MCF 10A (cell line): ENCODE measurements at regions not wholly inside any gene's neighbourhood (a gene's known extent, or its start where the extent isn't known, plus 50 kb on each side); places are given as distances from the start of the nearest gene placed in this dataset.

Experiments used
- BruUV-seq: library from RNA; stranded (reverse); fragments of 400-500 nt; replicated peaks from 2 replicates; lab custom pipeline; 2021; lab: Mats Ljungman, UMichigan
- CTCF ChIA-PET: fragments of 300-600 bp; sonication (Branson Sonifier 250); formaldehyde crosslinking; extraction: SDS; loops from one replicate; lab custom pipeline; 2021; ENCODE audit warnings: antibody characterized with exemption, inconsistent platforms; lab: Yijun Ruan, JAX
- POLR2A ChIA-PET: fragments of 300-600, 350-650 bp; sonication (Branson Sonifier 250); formaldehyde crosslinking; extraction: SDS; loops from one replicate; lab custom pipeline; 2020; ENCODE audit warnings: antibody characterized with exemption, inconsistent platforms; lab: Yijun Ruan, JAX
- DNase-seq: peaks from one replicate; pipeline ENCODE4 v3.0.0-alpha.2; 2018; ENCODE audit not compliant: unreplicated experiment
- H3K27ac Mint-ChIP-seq: one replicate; pipeline ENCODE4 v1.8.0; 2022; ENCODE audit warnings: mild to moderate bottlenecking, low read depth, mixed read lengths; ENCODE audit not compliant: unreplicated experiment
- H3K27me3 Mint-ChIP-seq: one replicate; pipeline ENCODE4 v1.8.0; 2022; ENCODE audit warnings: mixed read lengths; ENCODE audit not compliant: insufficient read depth, unreplicated experiment
- H3K36me3 Mint-ChIP-seq: one replicate; pipeline ENCODE4 v1.8.0; 2022; ENCODE audit warnings: mild to moderate bottlenecking, moderate library complexity, mixed read lengths; ENCODE audit not compliant: insufficient read depth, unreplicated experiment
- H3K4me1 Mint-ChIP-seq: one replicate; pipeline ENCODE4 v1.8.0; 2022; ENCODE audit warnings: mixed read lengths; ENCODE audit not compliant: insufficient read depth, unreplicated experiment
- H3K4me3 Mint-ChIP-seq: one replicate; pipeline ENCODE4 v1.8.0; 2022; ENCODE audit warnings: mild to moderate bottlenecking, moderate library complexity, mixed read lengths; ENCODE audit not compliant: unreplicated experiment
- H3K9me3 Mint-ChIP-seq: one replicate; pipeline ENCODE4 v1.8.0; 2022; ENCODE audit warnings: mixed read lengths; ENCODE audit not compliant: unreplicated experiment
- intact Hi-C: fragments of 100-400 bp; cut with micrococcal nuclease; formaldehyde crosslinking; loops from 2 replicates; pipeline ENCODE4 v1.14.1; 2022
- TF ChIP-seq, protein P1 (sequence below): fragments of 200-600 bp; IDR thresholded peaks from one replicate; pipeline ENCODE4 v1.8.0; 2022; ENCODE audit warnings: antibody characterized with exemption, mild to moderate bottlenecking; ENCODE audit not compliant: unreplicated experiment

DNA sequence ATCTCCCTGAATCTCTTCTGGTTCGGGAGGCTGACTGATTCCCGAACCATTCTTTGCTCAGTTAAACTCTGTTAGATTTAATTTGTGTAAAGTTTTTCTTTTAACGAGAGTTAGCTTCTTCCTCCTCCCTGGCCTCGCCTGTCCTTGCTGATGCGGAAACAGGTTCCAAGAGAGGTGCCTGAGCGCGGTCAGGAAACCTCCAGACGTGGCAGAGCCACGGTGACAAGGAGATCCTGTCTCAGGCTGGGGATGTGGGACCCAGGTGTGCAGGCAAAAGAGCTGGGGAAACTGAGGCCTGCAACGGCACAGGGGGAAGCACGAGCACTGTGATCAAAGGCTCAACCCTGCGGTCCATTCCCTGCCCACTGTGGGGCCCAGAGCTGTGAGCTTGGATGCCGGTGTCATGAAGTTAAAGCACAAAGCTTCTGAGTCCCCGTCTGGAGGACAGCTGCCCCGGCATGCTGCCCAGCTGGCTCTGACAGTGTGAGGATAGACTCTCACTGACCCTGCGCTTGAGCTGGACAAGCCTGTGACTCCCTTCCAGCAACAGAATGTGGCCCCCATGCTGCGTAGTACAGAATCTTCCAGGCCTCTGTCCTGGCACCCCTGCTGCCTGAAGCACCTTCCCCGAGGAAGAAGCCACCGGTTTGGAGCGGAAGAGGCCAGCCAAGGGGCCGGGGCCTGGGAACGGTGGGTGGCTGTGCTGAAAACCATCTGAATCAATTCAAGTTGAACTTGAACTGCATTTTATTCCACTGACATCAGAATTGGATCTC lies 960.6 kb downstream of the BRD1 start:
- no peak for DNase-seq
- Mint-ChIP-seq H3K4me3 (no peak overlapping the region), H3K36me3 (no peaks in the 10 kb centered on the region), H3K4me1 (no peaks in the 10 kb centered on the region), H3K9me3 (peaks cover 22% of the 10 kb centered on the region), H3K27me3 (no peaks in the 10 kb centered on the region), H3K27ac (no peak overlapping the region)
- intact Hi-C loops = no loop called here
- ChIA-PET POLR2A (no interaction called here), CTCF (no interaction called here)
- no TSS peak for BruUV-seq
- TF ChIP-seq, protein P1, sequence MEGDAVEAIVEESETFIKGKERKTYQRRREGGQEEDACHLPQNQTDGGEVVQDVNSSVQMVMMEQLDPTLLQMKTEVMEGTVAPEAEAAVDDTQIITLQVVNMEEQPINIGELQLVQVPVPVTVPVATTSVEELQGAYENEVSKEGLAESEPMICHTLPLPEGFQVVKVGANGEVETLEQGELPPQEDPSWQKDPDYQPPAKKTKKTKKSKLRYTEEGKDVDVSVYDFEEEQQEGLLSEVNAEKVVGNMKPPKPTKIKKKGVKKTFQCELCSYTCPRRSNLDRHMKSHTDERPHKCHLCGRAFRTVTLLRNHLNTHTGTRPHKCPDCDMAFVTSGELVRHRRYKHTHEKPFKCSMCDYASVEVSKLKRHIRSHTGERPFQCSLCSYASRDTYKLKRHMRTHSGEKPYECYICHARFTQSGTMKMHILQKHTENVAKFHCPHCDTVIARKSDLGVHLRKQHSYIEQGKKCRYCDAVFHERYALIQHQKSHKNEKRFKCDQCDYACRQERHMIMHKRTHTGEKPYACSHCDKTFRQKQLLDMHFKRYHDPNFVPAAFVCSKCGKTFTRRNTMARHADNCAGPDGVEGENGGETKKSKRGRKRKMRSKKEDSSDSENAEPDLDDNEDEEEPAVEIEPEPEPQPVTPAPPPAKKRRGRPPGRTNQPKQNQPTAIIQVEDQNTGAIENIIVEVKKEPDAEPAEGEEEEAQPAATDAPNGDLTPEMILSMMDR = no peak

- Mint-ChIP-seq H3K4me1 (no peaks in the 10 kb centered on the region), H3K27ac (no peak overlapping the region), H3K27me3 (no peaks in the 10 kb centered on the region), H3K9me3 (peaks cover 25% of the 10 kb centered on the region), H3K4me3 (no peak overlapping the region), H3K36me3 (no peaks in the 10 kb centered on the region)
- ChIA-PET CTCF (interaction anchor here (0.7 kb wide), 1 partner anchor 12 kb away, joined by 3 read pairs; no protein-coding TSS in a partner anchor), POLR2A (no interaction called here)
- no TSS peak for BruUV-seq
- intact Hi-C loops = no loop called here
- TF ChIP-seq, protein P1 = no peak
- no peak for DNase-seq
These were observed 962.9 kb downstream of the BRD1 start for GRCh38 chr22:48864748-48865147.

DNA sequence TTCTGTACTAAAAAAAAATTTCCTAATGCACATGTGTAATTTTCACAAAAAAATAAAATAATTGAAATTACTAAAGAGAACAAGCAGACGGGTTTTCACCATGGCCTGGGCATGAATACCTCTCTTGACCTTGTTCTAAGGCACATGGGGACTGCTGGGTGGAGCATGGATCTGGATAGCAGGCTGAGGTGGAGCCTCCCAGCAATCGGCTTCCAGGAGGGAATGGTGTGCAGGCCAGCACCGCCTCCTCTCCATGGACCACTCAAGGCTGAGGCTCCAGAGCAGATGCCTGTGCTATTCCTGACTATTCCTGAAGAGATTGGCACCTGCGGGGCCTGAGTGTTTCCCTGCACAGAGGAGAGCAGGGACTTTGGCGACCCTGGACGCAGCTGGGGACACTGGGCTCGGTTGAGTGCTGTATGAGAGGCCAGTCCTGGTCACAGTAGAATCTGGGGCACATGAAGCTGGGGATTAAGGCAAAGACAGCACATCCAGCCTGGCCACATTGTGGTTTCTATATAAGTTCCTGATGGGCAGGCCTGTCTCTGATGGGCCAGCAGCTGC lies 963.6 kb downstream of the BRD1 start:
- TF ChIP-seq, protein P1 = no peak
- Mint-ChIP-seq H3K9me3 (peaks cover 31% of the 10 kb centered on the region), H3K4me1 (no peaks in the 10 kb centered on the region), H3K27ac (no peak overlapping the region), H3K4me3 (no peak overlapping the region), H3K27me3 (no peaks in the 10 kb centered on the region), H3K36me3 (no peaks in the 10 kb centered on the region)
- no TSS peak for BruUV-seq
- DNase-seq = no peak
- CTCF ChIA-PET = interaction anchor here (0.7 kb wide), 1 partner anchor 12 kb away, joined by 3 read pairs; no protein-coding TSS in a partner anchor
- POLR2A ChIA-PET = no interaction called here
- intact Hi-C loops = no loop called here

DNA sequence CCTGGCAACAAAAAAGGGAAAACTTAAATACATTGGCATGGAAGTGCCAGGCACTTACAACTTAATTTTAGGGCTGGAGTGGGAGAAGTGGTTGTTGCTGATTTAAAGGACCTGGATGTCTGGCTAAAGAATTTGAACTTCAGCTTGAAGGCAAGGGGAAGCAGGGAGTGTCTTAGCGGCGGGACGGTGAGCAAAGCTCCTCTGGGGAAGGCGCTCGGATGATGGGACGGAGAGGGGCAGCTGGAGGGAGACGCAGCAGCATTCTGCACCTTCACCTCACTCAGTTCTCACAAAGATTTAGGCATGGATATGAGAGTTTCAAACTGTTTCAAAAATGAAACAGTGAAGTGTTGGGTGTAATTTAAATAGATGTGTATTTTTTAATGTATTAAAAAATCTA lies 967.1 kb downstream of the BRD1 start:
- Mint-ChIP-seq H3K4me3 (no peak overlapping the region), H3K27me3 (no peaks in the 10 kb centered on the region), H3K4me1 (no peaks in the 10 kb centered on the region), H3K36me3 (no peaks in the 10 kb centered on the region), H3K27ac (no peak overlapping the region), H3K9me3 (peaks cover 55% of the 10 kb centered on the region)
- BruUV-seq = no TSS peak
- TF ChIP-seq, protein P1 = no peak
- POLR2A ChIA-PET = no interaction called here
- intact Hi-C loops = no loop called here
- no peak for DNase-seq
- CTCF ChIA-PET = no interaction called here
